ENCODE measurements at regions not wholly inside any gene's neighbourhood (a gene's known extent, or its start where the extent isn't known, plus 50 kb on each side); places are given as distances from the start of the nearest gene placed in this dataset.

- TF ChIP-seq, protein P1, sequence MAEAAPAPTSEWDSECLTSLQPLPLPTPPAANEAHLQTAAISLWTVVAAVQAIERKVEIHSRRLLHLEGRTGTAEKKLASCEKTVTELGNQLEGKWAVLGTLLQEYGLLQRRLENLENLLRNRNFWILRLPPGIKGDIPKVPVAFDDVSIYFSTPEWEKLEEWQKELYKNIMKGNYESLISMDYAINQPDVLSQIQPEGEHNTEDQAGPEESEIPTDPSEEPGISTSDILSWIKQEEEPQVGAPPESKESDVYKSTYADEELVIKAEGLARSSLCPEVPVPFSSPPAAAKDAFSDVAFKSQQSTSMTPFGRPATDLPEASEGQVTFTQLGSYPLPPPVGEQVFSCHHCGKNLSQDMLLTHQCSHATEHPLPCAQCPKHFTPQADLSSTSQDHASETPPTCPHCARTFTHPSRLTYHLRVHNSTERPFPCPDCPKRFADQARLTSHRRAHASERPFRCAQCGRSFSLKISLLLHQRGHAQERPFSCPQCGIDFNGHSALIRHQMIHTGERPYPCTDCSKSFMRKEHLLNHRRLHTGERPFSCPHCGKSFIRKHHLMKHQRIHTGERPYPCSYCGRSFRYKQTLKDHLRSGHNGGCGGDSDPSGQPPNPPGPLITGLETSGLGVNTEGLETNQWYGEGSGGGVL (tag by site-specific recombination; IDR thresholded peaks at IDR 0.05) = no peak
- TF ChIP-seq ZNF354C (tag by site-specific recombination; IDR thresholded peaks at IDR 0.05; ENCODE audit: borderline replicate concordance, low read depth) = no peak
- TF ChIP-seq, protein P2, sequence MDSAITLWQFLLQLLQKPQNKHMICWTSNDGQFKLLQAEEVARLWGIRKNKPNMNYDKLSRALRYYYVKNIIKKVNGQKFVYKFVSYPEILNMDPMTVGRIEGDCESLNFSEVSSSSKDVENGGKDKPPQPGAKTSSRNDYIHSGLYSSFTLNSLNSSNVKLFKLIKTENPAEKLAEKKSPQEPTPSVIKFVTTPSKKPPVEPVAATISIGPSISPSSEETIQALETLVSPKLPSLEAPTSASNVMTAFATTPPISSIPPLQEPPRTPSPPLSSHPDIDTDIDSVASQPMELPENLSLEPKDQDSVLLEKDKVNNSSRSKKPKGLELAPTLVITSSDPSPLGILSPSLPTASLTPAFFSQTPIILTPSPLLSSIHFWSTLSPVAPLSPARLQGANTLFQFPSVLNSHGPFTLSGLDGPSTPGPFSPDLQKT (IDR thresholded peaks at IDR 0.05; ENCODE audit: borderline replicate concordance, low read depth, low read length) = no peak
These were observed 83.2 kb upstream of the PWP1 start (continued) for GRCh38 chr12:107602446-107602845.

GRCh38 chr12:107605293-107605692 lies 80.3 kb upstream of the PWP1 start:
- CTCF ChIA-PET = interaction anchor here (0.7 to 8.9 kb wide), 9 partner anchors 16 to 1107 kb away, joined by 3 to 290 read pairs (median 3); no protein-coding TSS in a partner anchor
- no peaks in the 10 kb centered on the region for H3K9me3 ChIP-seq (ENCODE audit: control insufficient read depth, insufficient read depth, low read depth, low read length)
- peak; percentile 79 for TF ChIP-seq ZIC2 (tag by site-specific recombination; IDR thresholded peaks at IDR 0.05)
- TF ChIP-seq, protein P3, sequence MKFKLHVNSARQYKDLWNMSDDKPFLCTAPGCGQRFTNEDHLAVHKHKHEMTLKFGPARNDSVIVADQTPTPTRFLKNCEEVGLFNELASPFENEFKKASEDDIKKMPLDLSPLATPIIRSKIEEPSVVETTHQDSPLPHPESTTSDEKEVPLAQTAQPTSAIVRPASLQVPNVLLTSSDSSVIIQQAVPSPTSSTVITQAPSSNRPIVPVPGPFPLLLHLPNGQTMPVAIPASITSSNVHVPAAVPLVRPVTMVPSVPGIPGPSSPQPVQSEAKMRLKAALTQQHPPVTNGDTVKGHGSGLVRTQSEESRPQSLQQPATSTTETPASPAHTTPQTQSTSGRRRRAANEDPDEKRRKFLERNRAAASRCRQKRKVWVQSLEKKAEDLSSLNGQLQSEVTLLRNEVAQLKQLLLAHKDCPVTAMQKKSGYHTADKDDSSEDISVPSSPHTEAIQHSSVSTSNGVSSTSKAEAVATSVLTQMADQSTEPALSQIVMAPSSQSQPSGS (tag by site-specific recombination; IDR thresholded peaks at IDR 0.05; ENCODE audit: low read depth) = no peak
- POLR2A ChIA-PET = interaction anchor here (1.1 kb wide), 1 partner anchor 308 kb away, joined by 3 read pairs; no protein-coding TSS in a partner anchor
- H3K27ac ChIP-seq (ENCODE audit: extremely low read depth, low read depth, low read length) = no peak overlapping the region
- H3K4me1 ChIP-seq (ENCODE audit: control insufficient read depth, insufficient read depth, low read length) = no peaks in the 10 kb centered on the region
- H3K4me3 ChIP-seq (ENCODE audit: low read depth, low read length) = no peak overlapping the region
- no peaks in the 10 kb centered on the region for H3K36me3 ChIP-seq (ENCODE audit: control insufficient read depth in 2 of 2, insufficient read depth in 1 of 2, low read length in 2 of 2)

- Histone ChIP-seq H3K36me3 (ENCODE audit: control insufficient read depth in 2 of 2, insufficient read depth in 1 of 2, low read length in 2 of 2) (no peaks in the 10 kb centered on the region), H3K9me3 (ENCODE audit: control insufficient read depth, insufficient read depth, low read depth, low read length) (no peaks in the 10 kb centered on the region), H3K27ac (ENCODE audit: extremely low read depth, low read depth, low read length) (no peak overlapping the region), H3K4me3 (ENCODE audit: low read depth, low read length) (no peak overlapping the region), H3K4me1 (ENCODE audit: control insufficient read depth, insufficient read depth, low read length) (no peaks in the 10 kb centered on the region)
- POLR2A ChIA-PET = no interaction called here
- CTCF ChIA-PET = interaction anchor here (0.6 to 8.9 kb wide), 24 partner anchors 10 to 1271 kb away, joined by 3 to 290 read pairs (median 4); no protein-coding TSS in a partner anchor
- TF ChIP-seq HOXA7 (CRISPR knock-in tag; IDR thresholded peaks at IDR 0.05; ENCODE audit: borderline replicate concordance) = no peak
- peak; percentile 78 for TF ChIP-seq CTCF (tag by site-specific recombination; IDR thresholded peaks at IDR 0.05)
- peak; percentile 54 for TF ChIP-seq GLIS1 (tag by site-specific recombination; IDR thresholded peaks at IDR 0.05)
- TF ChIP-seq ZNF335 (tag by site-specific recombination; conservative IDR thresholded peaks at IDR 0.05) = no peak
- TF ChIP-seq ZNF544 (tag by site-specific recombination; IDR thresholded peaks at IDR 0.05) = no peak
- TF ChIP-seq, protein P4, sequence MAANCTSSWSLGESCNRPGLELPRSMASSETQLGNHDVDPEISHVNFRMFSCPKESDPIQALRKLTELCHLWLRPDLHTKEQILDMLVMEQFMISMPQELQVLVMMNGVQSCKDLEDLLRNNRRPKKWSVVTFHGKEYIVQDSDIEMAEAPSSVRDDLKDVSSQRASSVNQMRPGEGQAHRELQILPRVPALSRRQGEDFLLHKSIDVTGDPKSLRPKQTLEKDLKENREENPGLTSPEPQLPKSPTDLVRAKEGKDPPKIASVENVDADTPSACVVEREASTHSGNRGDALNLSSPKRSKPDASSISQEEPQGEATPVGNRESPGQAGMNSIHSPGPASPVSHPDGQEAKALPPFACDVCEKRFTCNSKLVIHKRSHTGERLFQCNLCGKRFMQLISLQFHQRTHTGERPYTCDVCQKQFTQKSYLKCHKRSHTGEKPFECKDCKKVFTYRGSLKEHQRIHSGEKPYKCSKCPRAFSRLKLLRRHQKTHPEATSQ (tag by site-specific recombination; IDR thresholded peaks at IDR 0.05) = no peak
- TF ChIP-seq ZNF549 (tag by site-specific recombination; IDR thresholded peaks at IDR 0.05) = no peak
- TF ChIP-seq, protein P3 (tag by site-specific recombination; IDR thresholded peaks at IDR 0.05; ENCODE audit: low read depth) = no peak
- TF ChIP-seq ZNF776 (tag by site-specific recombination; IDR thresholded peaks at IDR 0.05; ENCODE audit: borderline replicate concordance) = no peak
- TF ChIP-seq ZNF140 (tag by site-specific recombination; IDR thresholded peaks at IDR 0.05) = no peak
- TF ChIP-seq OVOL3 (tag by site-specific recombination; IDR thresholded peaks at IDR 0.05) = no peak
- peak; percentile 92 for TF ChIP-seq ZNF600 (tag by site-specific recombination; IDR thresholded peaks at IDR 0.05)
- TF ChIP-seq ZNF658 (tag by site-specific recombination; IDR thresholded peaks at IDR 0.05) = no peak
- peak; percentile 84 for TF ChIP-seq ZNF654 (tag by site-specific recombination; IDR thresholded peaks at IDR 0.05; ENCODE audit: low read depth)
- TF ChIP-seq ZNF133 (tag by site-specific recombination; IDR thresholded peaks at IDR 0.05) = no peak
- TF ChIP-seq OSR2 (tag by site-specific recombination; IDR thresholded peaks at IDR 0.05) = no peak
- TF ChIP-seq BCL11B (tag by site-specific recombination; IDR thresholded peaks at IDR 0.05; ENCODE audit: low read depth) = no peak
These were observed 77.9 kb upstream of the PWP1 start for GRCh38 chr12:107607464-107608392.
